ENCODE measurements at regions not wholly inside any gene's neighbourhood (a gene's known extent, or its start where the extent isn't known, plus 50 kb on each side); places are given as distances from the start of the nearest gene placed in this dataset.

- peak; percentile 83 for TF ChIP-seq BHLHE40 (IDR thresholded peaks at IDR 0.05; ENCODE audit: low read depth, low read length)
Observed at GRCh38 chr17:71438631-71439146, 682.1 kb upstream of the SOX9 start (continued).

- no peak overlapping the region for H2AFZ ChIP-seq (replicated peaks; ENCODE audit: low read length, poor library complexity)
- no peak for TF ChIP-seq RCOR1 (IDR thresholded peaks at IDR 0.05; ENCODE audit: insufficient replicate concordance, low read length)
- no peak for TF ChIP-seq SMC3 (IDR thresholded peaks at IDR 0.05; ENCODE audit: low read depth, low read length)
- TF ChIP-seq NFE2L2 (IDR thresholded peaks at IDR 0.05; ENCODE audit: low read depth, low read length): no peak
- no peak for TF ChIP-seq FOS (IDR thresholded peaks at IDR 0.05; ENCODE audit: low read depth, low read length)
- no peak for TF ChIP-seq CHD1 (IDR thresholded peaks at IDR 0.05; ENCODE audit: low read depth, low read length)
- no peak for TF ChIP-seq CEBPB (IDR thresholded peaks at IDR 0.05; ENCODE audit: low read depth, low read length)
- no peak for TF ChIP-seq RAD21 (IDR thresholded peaks at IDR 0.05; ENCODE audit: low read length)
- no peaks in the 10 kb centered on the region for H3K9me3 ChIP-seq (ENCODE audit: control insufficient read depth, insufficient read depth, low read length)
- H3K18ac ChIP-seq (ENCODE audit: low read depth, low read length): peak overlapping the region; percentile 57; the same call in 1 of the 2 replicates
- H4K8ac ChIP-seq (ENCODE audit: low read depth in 2 of 2, low read length in 2 of 2): peak overlapping the region; percentile 1 to 54; a peak in 3 of 4 replicates
- in situ Hi-C loops (cut with MboI; ENCODE audit: low sequenced_read_pairs): no loop called here
- H3K4me2 ChIP-seq (ENCODE audit: low read depth, low read length): no peak overlapping the region
- peak overlapping the region; percentile 97 for H4K91ac ChIP-seq (ENCODE audit: insufficient read depth, low read depth, low read length)
- H4K5ac ChIP-seq (ENCODE audit: low read depth, low read length): peak overlapping the region; percentile 29; the same call in 1 of the 2 replicates
- H3K4ac ChIP-seq (ENCODE audit: low read depth, low read length): peak overlapping the region; percentile 97
- H2BK20ac ChIP-seq (ENCODE audit: low read depth, low read length): peak overlapping the region; percentile 100
- intact Hi-C loops (cut with micrococcal nuclease): no loop called here
- peak; percentile 15 for DNase-seq
- H3K27ac ChIP-seq (ENCODE audit: insufficient read depth, low read length): peak overlapping the region; percentile 25; the same call in 1 of the 2 replicates
- peaks cover 5% of the 10 kb centered on the region for H3K9me1 ChIP-seq (ENCODE audit: insufficient read depth, low read length)
- peak overlapping the region; percentile 18 for H2AK9ac ChIP-seq (replicated peaks; ENCODE audit: low read depth, low read length, poor library complexity)
- peak overlapping the region; percentile 14; the same call in 1 of the 2 replicates for H3K23ac ChIP-seq (ENCODE audit: low read depth, low read length)
- no peaks in the 10 kb centered on the region for H3K27me3 ChIP-seq (ENCODE audit: control insufficient read depth, insufficient read depth, low read length)
- no peak overlapping the region for H3K9ac ChIP-seq (ENCODE audit: low read depth, low read length)
- WGBS, 2 experiments (ENCODE audit: extremely low coverage in 2 of 2, insufficient read length in 1 of 2): no CpG with 5 or more reads among the region's 9 CpGs
- CTCF ChIA-PET: interaction anchor here (1.0 to 1.1 kb wide), 2 partner anchors 20 to 673 kb away, joined by 3 to 5 read pairs; no protein-coding TSS in a partner anchor
- peak overlapping the region; percentile 99 for H2BK120ac ChIP-seq (ENCODE audit: low read depth, low read length)
- H3K4me3 ChIP-seq (ENCODE audit: insufficient read depth, low read depth, low read length): no peak overlapping the region
- H3K56ac ChIP-seq (ENCODE audit: extremely low read depth, insufficient read depth, low read length): no peak overlapping the region
- 0 out of 4 replicates have a peak, but pooled peaks cover 0 to 3% of the 10 kb centered on the region in 2 experiments for H3K79me1 ChIP-seq (ENCODE audit: low read depth in 1 of 2, low read length in 2 of 2)
- POLR2A ChIA-PET (ENCODE audit: unreplicated experiment): no interaction called here
- H2BK15ac ChIP-seq (ENCODE audit: low read depth, low read length): peak overlapping the region; percentile 99; the same call in 2 of the 3 replicates
- ATAC-seq (ENCODE audit: low read depth): no peak
- no TSS peak for BruUV-seq (replicated peaks)
- H2AK5ac ChIP-seq (ENCODE audit: low read depth, low read length): peak overlapping the region; percentile 86
- peaks cover 11% of the 10 kb centered on the region for H3K4me1 ChIP-seq (ENCODE audit: control insufficient read depth, insufficient read depth, low read length)
- peak overlapping the region; percentile 95 for H2BK5ac ChIP-seq (ENCODE audit: low read depth, low read length, poor library complexity, severe bottlenecking)
- H3K14ac ChIP-seq (replicated peaks; ENCODE audit: low read depth, low read length): peak overlapping the region; percentile 87
- no peaks in the 10 kb centered on the region for H3K36me3 ChIP-seq (ENCODE audit: control insufficient read depth, insufficient read depth, low read length)
- no peaks in the 10 kb centered on the region for H4K20me1 ChIP-seq (ENCODE audit: insufficient read depth, low read length)
- dilution Hi-C loops (cut with HindIII; ENCODE audit: low sequenced_read_pairs, unreplicated experiment): no loop called here
Observed at GRCh38 chr17:71440513-71440912, 680.3 kb upstream of the SOX9 start.

Data from IMR-90 (cell line).